ENCODE measurements at regions not wholly inside any gene's neighbourhood (a gene's known extent, or its start where the extent isn't known, plus 50 kb on each side); places are given as distances from the start of the nearest gene placed in this dataset.

- Histone ChIP-seq H3K36me3 (no peaks in the 10 kb centered on the region), H3K9me3 (no peaks in the 10 kb centered on the region), H3K4me1 (no peaks in the 10 kb centered on the region), H3K4me3 (no peak overlapping the region), H3K27me3 (no peaks in the 10 kb centered on the region), H3K27ac (no peak overlapping the region)
- no peak for TF ChIP-seq CTCF (IDR thresholded peaks at IDR 0.05)
- DNase-seq (ENCODE audit: low spot score) = no peak
These were observed 899.5 kb upstream of the CELF2 start for GRCh38 chr10:10118131-10118530.

- no peaks in the 10 kb centered on the region for H3K4me1 ChIP-seq
- H3K4me3 ChIP-seq = no peak overlapping the region
- H3K36me3 ChIP-seq = no peaks in the 10 kb centered on the region
- no peak for DNase-seq (ENCODE audit: low spot score)
- H3K9me3 ChIP-seq = no peaks in the 10 kb centered on the region
- TF ChIP-seq CTCF (IDR thresholded peaks at IDR 0.05) = no peak
- H3K27ac ChIP-seq = no peak overlapping the region
- H3K27me3 ChIP-seq = no peaks in the 10 kb centered on the region
These were observed 897.0 kb upstream of the CELF2 start for GRCh38 chr10:10120671-10121070.

GRCh38 chr10:10125676-10126075, 892.0 kb upstream of the CELF2 start:
- TF ChIP-seq CTCF (IDR thresholded peaks at IDR 0.05) = no peak

DNA sequence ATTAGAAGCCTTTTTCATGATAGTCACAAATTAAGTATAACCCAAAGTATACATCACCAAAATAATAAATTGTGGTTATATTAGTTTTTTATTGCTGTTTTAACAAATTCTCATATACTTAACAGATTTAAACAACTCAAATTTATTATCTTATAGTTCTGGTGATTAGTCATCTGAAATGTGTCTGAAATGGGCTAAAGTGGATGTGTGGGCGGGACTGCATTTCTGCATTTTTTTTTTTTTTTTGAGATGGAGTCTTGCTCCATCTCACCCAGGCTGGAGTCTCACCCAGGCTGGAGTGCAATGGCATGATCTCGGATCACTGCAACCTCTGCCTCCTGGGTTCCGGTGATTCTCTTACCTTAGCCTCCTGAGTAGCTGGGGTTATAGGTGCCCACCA, 891.5 kb upstream of the CELF2 start:
- H3K27ac ChIP-seq = no peak overlapping the region
- no peaks in the 10 kb centered on the region for H3K36me3 ChIP-seq
- H3K4me3 ChIP-seq = no peak overlapping the region
- H3K9me3 ChIP-seq = no peaks in the 10 kb centered on the region
- no peaks in the 10 kb centered on the region for H3K27me3 ChIP-seq
- no peak for TF ChIP-seq CTCF (IDR thresholded peaks at IDR 0.05)
- no peaks in the 10 kb centered on the region for H3K4me1 ChIP-seq
- no peak for DNase-seq (ENCODE audit: low spot score)

More at GRCh38 chr10:10125676-10126075, 892.0 kb upstream of the CELF2 start:
- Histone ChIP-seq H3K36me3 (no peaks in the 10 kb centered on the region), H3K27me3 (no peaks in the 10 kb centered on the region), H3K4me3 (no peak overlapping the region), H3K9me3 (no peaks in the 10 kb centered on the region), H3K27ac (no peak overlapping the region), H3K4me1 (no peaks in the 10 kb centered on the region)
- no peak for DNase-seq (ENCODE audit: low spot score)

- H3K9me3 ChIP-seq = no peaks in the 10 kb centered on the region
- no peak for TF ChIP-seq CTCF (IDR thresholded peaks at IDR 0.05)
- no peaks in the 10 kb centered on the region for H3K27me3 ChIP-seq
These were observed 889.3 kb upstream of the CELF2 start for GRCh38 chr10:10128387-10128786.

GRCh38 chr10:10130686-10131085, 887.0 kb upstream of the CELF2 start:
- Histone ChIP-seq H3K27me3 (no peaks in the 10 kb centered on the region), H3K27ac (no peak overlapping the region), H3K36me3 (no peaks in the 10 kb centered on the region), H3K9me3 (no peaks in the 10 kb centered on the region), H3K4me3 (no peak overlapping the region), H3K4me1 (no peaks in the 10 kb centered on the region)
- DNase-seq (ENCODE audit: low spot score) = no peak
- TF ChIP-seq CTCF (IDR thresholded peaks at IDR 0.05) = no peak

More at GRCh38 chr10:10128387-10128786, 889.3 kb upstream of the CELF2 start:
- Histone ChIP-seq H3K4me1 (no peaks in the 10 kb centered on the region), H3K4me3 (no peak overlapping the region), H3K36me3 (no peaks in the 10 kb centered on the region), H3K27ac (no peak overlapping the region)
- no peak for DNase-seq (ENCODE audit: low spot score)

All from right atrium auricular region (tissue), 2 donors.